ENCODE measurements at regions not wholly inside any gene's neighbourhood (a gene's known extent, or its start where the extent isn't known, plus 50 kb on each side); places are given as distances from the start of the nearest gene placed in this dataset.

- TF ChIP-seq CTCF (IDR thresholded peaks at IDR 0.05) (no peak), POLR2A (IDR thresholded peaks at IDR 0.05) (no peak)
Observed at GRCh38 chr2:228430986-228431385, 249.5 kb upstream of the SPHKAP start.

All from body of pancreas (tissue), 4 donors.